ENCODE measurements at regions not wholly inside any gene's neighbourhood (a gene's known extent, or its start where the extent isn't known, plus 50 kb on each side); places are given as distances from the start of the nearest gene placed in this dataset.

- Histone ChIP-seq H3K36me3 (ENCODE audit: control insufficient read depth in 2 of 3, insufficient read depth in 3 of 3, low read length in 3 of 3) (no peaks in the 10 kb centered on the region), H3K9me3 (ENCODE audit: control insufficient read depth in 2 of 3, insufficient read depth in 1 of 3, low read length in 3 of 3) (no peaks in the 10 kb centered on the region), H3K27me3 (ENCODE audit: control insufficient read depth, insufficient read depth, low read length) (no peaks in the 10 kb centered on the region), H3K27ac (ENCODE audit: low read depth in 2 of 2, low read length in 2 of 2) (no peak overlapping the region), H3K4me1 (ENCODE audit: control insufficient read depth in 2 of 3, insufficient read depth in 2 of 3, low read depth in 1 of 3, low read length in 3 of 3) (no peaks in the 10 kb centered on the region), H3K9ac (ENCODE audit: low read length in 3 of 3) (no peak overlapping the region), H3K4me3 (ENCODE audit: low read length in 3 of 3) (no peak overlapping the region)
- no peak for TF ChIP-seq CTCF (IDR thresholded peaks at IDR 0.05; ENCODE audit: borderline replicate concordance, extremely low read depth, insufficient read depth)
- DNase-seq (peak in 1 of 5 donors; percentile 4), FAIRE-seq (no peak)
- intact Hi-C loops (cut with DNase I), result no loop called here
Observed at GRCh38 chr4:63894161-63894560, 515.1 kb downstream of the TECRL start.

- TF ChIP-seq CTCF (IDR thresholded peaks at IDR 0.05; ENCODE audit: borderline replicate concordance, extremely low read depth, insufficient read depth), result no peak
- Histone ChIP-seq H3K36me3 (ENCODE audit: control insufficient read depth in 2 of 3, insufficient read depth in 3 of 3, low read length in 3 of 3) (no peaks in the 10 kb centered on the region), H3K27ac (ENCODE audit: low read depth in 2 of 2, low read length in 2 of 2) (no peak overlapping the region), H3K9me3 (ENCODE audit: control insufficient read depth in 2 of 3, insufficient read depth in 1 of 3, low read length in 3 of 3) (no peaks in the 10 kb centered on the region), H3K4me1 (ENCODE audit: control insufficient read depth in 2 of 3, insufficient read depth in 2 of 3, low read depth in 1 of 3, low read length in 3 of 3) (no peaks in the 10 kb centered on the region), H3K9ac (ENCODE audit: low read length in 3 of 3) (no peak overlapping the region), H3K27me3 (ENCODE audit: control insufficient read depth, insufficient read depth, low read length) (no peaks in the 10 kb centered on the region), H3K4me3 (ENCODE audit: low read length in 3 of 3) (no peak overlapping the region)
- FAIRE-seq (no peak), DNase-seq (no peak)
- intact Hi-C loops (cut with DNase I), result no loop called here
Observed at GRCh38 chr4:63869370-63869769, 539.9 kb downstream of the TECRL start.

- Histone ChIP-seq H3K9me3 (ENCODE audit: control insufficient read depth in 2 of 3, insufficient read depth in 1 of 3, low read length in 3 of 3) (no peaks in the 10 kb centered on the region), H3K4me1 (ENCODE audit: control insufficient read depth in 2 of 3, insufficient read depth in 2 of 3, low read depth in 1 of 3, low read length in 3 of 3) (no peaks in the 10 kb centered on the region), H3K27ac (ENCODE audit: low read depth in 2 of 2, low read length in 2 of 2) (no peak overlapping the region), H3K9ac (ENCODE audit: low read length in 3 of 3) (no peak overlapping the region), H3K36me3 (ENCODE audit: control insufficient read depth in 2 of 3, insufficient read depth in 3 of 3, low read length in 3 of 3) (no peaks in the 10 kb centered on the region), H3K4me3 (ENCODE audit: low read length in 3 of 3) (no peak overlapping the region), H3K27me3 (ENCODE audit: control insufficient read depth, insufficient read depth, low read length) (no peaks in the 10 kb centered on the region)
- DNase-seq, result no peak
- no peak for TF ChIP-seq CTCF (IDR thresholded peaks at IDR 0.05; ENCODE audit: borderline replicate concordance, extremely low read depth, insufficient read depth)
- intact Hi-C loops (cut with DNase I), result no loop called here
- no peak for FAIRE-seq
Observed at GRCh38 chr4:63851496-63851895, 557.8 kb downstream of the TECRL start.

- H3K9ac ChIP-seq (ENCODE audit: low read length in 3 of 3), result no peak overlapping the region
- H3K36me3 ChIP-seq (ENCODE audit: control insufficient read depth in 2 of 3, insufficient read depth in 3 of 3, low read length in 3 of 3), result no peaks in the 10 kb centered on the region
- no peak overlapping the region for H3K4me3 ChIP-seq (ENCODE audit: low read length in 3 of 3)
- H3K4me1 ChIP-seq (ENCODE audit: control insufficient read depth in 2 of 3, insufficient read depth in 2 of 3, low read depth in 1 of 3, low read length in 3 of 3), result no peaks in the 10 kb centered on the region
- no peaks in the 10 kb centered on the region for H3K27me3 ChIP-seq (ENCODE audit: control insufficient read depth, insufficient read depth, low read length)
- H3K9me3 ChIP-seq (ENCODE audit: control insufficient read depth in 2 of 3, insufficient read depth in 1 of 3, low read length in 3 of 3), result no peaks in the 10 kb centered on the region
- DNase-seq (no peak), FAIRE-seq (no peak)
- intact Hi-C loops (cut with DNase I), result no loop called here
- no peak for TF ChIP-seq CTCF (IDR thresholded peaks at IDR 0.05; ENCODE audit: borderline replicate concordance, extremely low read depth, insufficient read depth)
- H3K27ac ChIP-seq (ENCODE audit: low read depth in 2 of 2, low read length in 2 of 2), result no peak overlapping the region
Observed at GRCh38 chr4:63841266-63841665, 568.0 kb downstream of the TECRL start.
